Mesendoderm (in vitro differentiated cells): ENCODE measurements at regions not wholly inside any gene's neighbourhood (a gene's known extent, or its start where the extent isn't known, plus 50 kb on each side); places are given as distances from the start of the nearest gene placed in this dataset.
"Not testable (repeated sequence)": the region's sequence is repeated elsewhere in the genome, so short reads cannot be mapped to it uniquely, and the experiment has no call there.

Source experiments
- DNase-seq: peaks from one replicate; pipeline ENCODE4 v3.0.0; 2013
- H2AK5ac ChIP-seq: 2 replicates; pipeline ENCODE4 v1.6.1; 2013; ENCODE audit warnings: low read length, inconsistent platforms
- H2BK120ac ChIP-seq: 2 replicates; pipeline ENCODE4 v1.6.1; 2013; ENCODE audit warnings: low read depth, mild to moderate bottlenecking, low read length, moderate library complexity, mixed read lengths
- H2BK15ac ChIP-seq: replicated peaks from 2 replicates; pipeline ENCODE4 v1.6.1; 2013; ENCODE audit warnings: low read depth, mild to moderate bottlenecking, moderate library complexity
- H2BK5ac ChIP-seq: 2 replicates; pipeline ENCODE4 v1.6.1; 2013; ENCODE audit warnings: low read length, inconsistent platforms
- H3K18ac ChIP-seq: 2 replicates; pipeline ENCODE4 v1.6.1; 2013; ENCODE audit warnings: mild to moderate bottlenecking, low read length, mixed read lengths
- H3K23ac ChIP-seq: one replicate; pipeline ENCODE4 v1.6.1; 2013; ENCODE audit warnings: low read length
- H3K27ac ChIP-seq: 2 replicates; pipeline ENCODE4 v1.5.1; 2013; ENCODE audit warnings: low read depth, mild to moderate bottlenecking, inconsistent platforms, low read length, moderate library complexity
- H3K27me3 ChIP-seq: 2 replicates; pipeline ENCODE4 v1.6.1; 2013; ENCODE audit warnings: low read length, control low read depth, mild to moderate bottlenecking, inconsistent platforms; ENCODE audit not compliant: insufficient read depth, poor library complexity
- H3K36me3 ChIP-seq: 2 replicates; pipeline ENCODE4 v1.6.1; 2013; ENCODE audit warnings: low read length, inconsistent platforms; ENCODE audit not compliant: control insufficient read depth, insufficient read depth
- H3K4ac ChIP-seq: one replicate; pipeline ENCODE4 v1.6.1; 2013; ENCODE audit warnings: low read depth, mild to moderate bottlenecking, low read length, moderate library complexity
- H3K4me1 ChIP-seq: 2 replicates; pipeline ENCODE4 v1.6.1; 2013; ENCODE audit warnings: low read depth, low read length, inconsistent platforms; ENCODE audit not compliant: control insufficient read depth
- H3K4me2 ChIP-seq: 2 replicates; pipeline ENCODE4 v1.6.1; 2013; ENCODE audit warnings: low read length
- H3K4me3 ChIP-seq: 2 replicates; pipeline ENCODE4 v1.5.1; 2013; ENCODE audit warnings: mild to moderate bottlenecking, low read length
- H3K56ac ChIP-seq: one replicate; pipeline ENCODE4 v1.6.1; 2013; ENCODE audit warnings: low read length
- H3K79me1 ChIP-seq: 2 replicates; pipeline ENCODE4 v1.6.1; 2013; ENCODE audit warnings: low read length, inconsistent platforms
- H3K79me2 ChIP-seq: 2 replicates; pipeline ENCODE4 v1.6.1; 2013; ENCODE audit warnings: mild to moderate bottlenecking, low read length; ENCODE audit not compliant: control insufficient read depth, insufficient read depth
- H3K9ac ChIP-seq: 2 replicates; pipeline ENCODE4 v1.6.1; 2013; ENCODE audit warnings: low read length, inconsistent platforms
- H4K5ac ChIP-seq: one replicate; pipeline ENCODE4 v1.6.1; 2013; ENCODE audit warnings: low read length
- H4K8ac ChIP-seq: one replicate; pipeline ENCODE4 v1.6.1; 2013; ENCODE audit warnings: low read depth, mild to moderate bottlenecking, control low read depth, low read length, moderate library complexity
- WGBS: extraction: QIAGEN DNeasy Blood & Tissue Kit; methylation state at CpG from one replicate; pipeline ENCODE4 v1.1.7; 2013; ENCODE audit warnings: low lambda C conversion rate, missing lambda C conversion rate; ENCODE audit not compliant: insufficient coverage; ENCODE audit errors: extremely low coverage; 5-methylcytosine and 5-hydroxymethylcytosine counted together

DNA sequence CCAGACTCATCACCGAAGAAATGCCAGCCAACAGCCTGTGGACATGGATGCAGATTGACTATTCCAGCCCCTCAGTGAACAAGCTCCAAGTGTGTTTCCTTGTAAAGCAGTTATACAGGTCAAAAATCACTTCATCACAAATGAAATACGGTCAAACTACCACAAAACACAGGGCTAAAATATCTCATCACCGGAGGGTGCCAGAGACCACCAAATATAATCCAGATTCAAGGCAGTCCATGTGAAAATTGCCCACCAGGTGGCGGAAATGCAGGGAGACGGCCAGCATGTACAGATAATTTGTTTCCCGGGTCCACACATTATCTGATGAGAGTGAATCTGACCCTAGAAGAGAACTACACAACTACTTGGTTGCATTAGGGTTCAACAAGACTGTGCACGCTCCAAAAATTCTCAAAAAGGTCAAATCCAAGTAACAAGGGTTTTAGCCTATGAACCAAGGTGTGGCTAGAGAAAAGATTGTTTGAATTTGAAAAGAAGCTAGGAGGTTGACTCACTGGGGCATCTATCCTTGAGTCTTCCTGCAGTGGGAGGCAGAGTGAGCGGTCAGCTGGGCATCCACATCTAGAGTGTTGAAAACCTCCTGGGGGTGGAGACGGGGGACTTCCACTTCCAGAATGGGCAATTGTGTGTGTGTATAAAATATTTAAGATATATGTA, 71.7 kb downstream of the IGLL5 start:
- Histone ChIP-seq H3K36me3 (no peaks in the 10 kb centered on the region), H4K5ac (no peak overlapping the region), H3K79me1 (no peaks in the 10 kb centered on the region), H2BK120ac (no peak overlapping the region), H4K8ac (no peak overlapping the region), H3K4me1 (no peaks in the 10 kb centered on the region), H3K9ac (no peak overlapping the region), H2AK5ac (no peak overlapping the region), H3K56ac (no peak overlapping the region), H3K27ac (no peak overlapping the region), H3K27me3 (no peaks in the 10 kb centered on the region), H3K23ac (no peak overlapping the region), H3K79me2 (no peaks in the 10 kb centered on the region), H3K4me2 (no peak overlapping the region), H2BK5ac (no peak overlapping the region), H3K4ac (no peak overlapping the region), H3K18ac (no peak overlapping the region), H3K4me3 (no peak overlapping the region), H2BK15ac (no peak overlapping the region)
- DNase-seq, result peak; percentile 77
- WGBS, result no CpG with 5 or more reads among the region's 9 CpGs

DNA sequence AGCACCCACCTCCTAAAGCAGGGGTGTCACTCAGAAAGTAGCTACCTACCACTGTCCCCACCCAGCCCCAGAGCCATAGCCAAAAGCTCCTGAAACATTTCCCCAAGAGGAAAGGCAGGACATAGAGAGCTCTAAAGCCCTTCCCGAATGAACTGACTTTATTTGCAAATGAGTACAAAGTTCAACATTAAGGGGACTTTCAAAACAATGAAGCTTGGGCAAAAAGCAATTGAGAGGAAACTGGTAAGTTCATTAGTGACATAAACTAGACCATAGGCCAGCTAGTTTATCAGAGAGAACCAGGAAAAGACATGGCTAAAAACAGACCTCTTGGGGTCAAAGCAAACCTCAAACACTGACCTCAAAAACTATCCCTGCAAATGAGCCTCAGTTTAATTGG, 72.7 kb downstream of the IGLL5 start:
- H3K4ac ChIP-seq, result no peak overlapping the region
- no peak overlapping the region for H3K4me3 ChIP-seq
- H3K4me1 ChIP-seq, result no peaks in the 10 kb centered on the region
- peak overlapping the region; percentile 40 for H4K5ac ChIP-seq
- H3K18ac ChIP-seq, result no peak overlapping the region
- H2BK15ac ChIP-seq, result no peak overlapping the region
- H3K27ac ChIP-seq, result no peak overlapping the region
- H3K36me3 ChIP-seq, result no peaks in the 10 kb centered on the region
- H2BK120ac ChIP-seq, result no peak overlapping the region
- no peaks in the 10 kb centered on the region for H3K79me1 ChIP-seq
- H3K4me2 ChIP-seq, result no peak overlapping the region
- H4K8ac ChIP-seq, result no peak overlapping the region
- no peak overlapping the region for H2AK5ac ChIP-seq
- no peaks in the 10 kb centered on the region for H3K79me2 ChIP-seq
- no peak overlapping the region for H3K56ac ChIP-seq
- no peak overlapping the region for H3K23ac ChIP-seq
- no peak overlapping the region for H2BK5ac ChIP-seq
- DNase-seq, result no peak
- WGBS, result no CpG with 5 or more reads among the region's 1 CpG
- H3K27me3 ChIP-seq, result no peaks in the 10 kb centered on the region
- H3K9ac ChIP-seq, result no peak overlapping the region

DNA sequence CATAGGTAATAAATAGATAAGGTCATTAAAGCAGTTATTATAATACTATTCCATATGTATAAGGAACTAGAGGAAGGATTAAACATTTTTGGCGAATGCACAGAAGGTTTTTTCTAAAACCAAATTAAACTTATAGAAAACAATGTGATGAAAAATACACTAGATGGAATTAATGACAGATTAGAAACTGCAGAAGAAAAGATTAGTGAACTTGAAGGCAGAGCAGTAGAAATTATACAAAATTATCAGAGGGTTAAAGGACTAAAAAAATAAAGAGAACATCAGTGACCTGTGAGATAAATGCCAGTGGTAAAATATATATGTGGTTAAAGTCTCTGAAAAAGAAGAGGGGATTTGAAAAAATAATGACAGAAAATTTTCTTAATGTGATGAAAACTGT, 74.0 kb downstream of the IGLL5 start:
- no peak overlapping the region for H2BK15ac ChIP-seq
- no CpG with 5 or more reads among the region's 1 CpG for WGBS
- no peak overlapping the region for H3K18ac ChIP-seq

DNA sequence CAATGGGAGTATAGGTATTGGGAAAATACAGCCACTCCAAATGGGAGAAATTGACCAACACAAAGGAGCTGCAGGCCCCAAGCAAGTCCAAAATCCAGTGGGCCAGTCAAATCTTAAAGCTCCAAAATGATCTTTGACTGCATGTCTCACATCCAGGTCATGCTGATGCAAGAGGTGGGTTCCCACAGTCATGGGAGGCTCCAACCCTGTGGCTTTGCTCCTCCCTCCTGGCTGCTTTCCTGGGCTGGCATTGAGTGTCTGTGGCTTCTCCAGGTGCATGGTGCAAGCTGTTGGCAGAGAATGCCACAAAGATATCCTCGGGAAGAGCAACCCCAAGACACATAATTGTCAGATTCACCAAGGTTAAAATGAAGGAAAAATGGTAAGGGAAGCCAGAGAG, 80.8 kb downstream of the IGLL5 start:
- no peak overlapping the region for H3K27ac ChIP-seq
- H3K27me3 ChIP-seq, result no peaks in the 10 kb centered on the region
- H4K5ac ChIP-seq, result no peak overlapping the region
- no peak overlapping the region for H3K23ac ChIP-seq
- no peaks in the 10 kb centered on the region for H3K79me1 ChIP-seq
- H3K4me1 ChIP-seq, result no peaks in the 10 kb centered on the region
- DNase-seq, result no peak
- no peak overlapping the region for H3K4ac ChIP-seq
- no peak overlapping the region for H4K8ac ChIP-seq
- no peak overlapping the region for H3K9ac ChIP-seq
- WGBS, result no CpG with 5 or more reads among the region's 1 CpG
- H3K56ac ChIP-seq, result no peak overlapping the region
- no peak overlapping the region for H2BK15ac ChIP-seq
- H3K4me3 ChIP-seq, result no peak overlapping the region
- no peak overlapping the region for H2AK5ac ChIP-seq
- no peaks in the 10 kb centered on the region for H3K79me2 ChIP-seq
- H3K18ac ChIP-seq, result no peak overlapping the region
- no peak overlapping the region for H2BK120ac ChIP-seq
- H2BK5ac ChIP-seq, result no peak overlapping the region
- H3K36me3 ChIP-seq, result no peaks in the 10 kb centered on the region
- H3K4me2 ChIP-seq, result no peak overlapping the region

More for the DNA sequence above, 74.0 kb downstream of the IGLL5 start:
- Histone ChIP-seq H2BK120ac (no peak overlapping the region), H2AK5ac (no peak overlapping the region), H3K79me1 (no peaks in the 10 kb centered on the region), H3K79me2 (no peaks in the 10 kb centered on the region), H3K36me3 (no peaks in the 10 kb centered on the region), H3K23ac (no peak overlapping the region), H2BK5ac (no peak overlapping the region), H4K5ac (no peak overlapping the region), H4K8ac (no peak overlapping the region), H3K4me1 (no peaks in the 10 kb centered on the region), H3K4me3 (no peak overlapping the region), H3K9ac (no peak overlapping the region), H3K27me3 (no peaks in the 10 kb centered on the region), H3K4me2 (no peak overlapping the region), H3K27ac (no peak overlapping the region), H3K56ac (no peak overlapping the region), H3K4ac (no peak overlapping the region)
- DNase-seq, result no peak

DNA sequence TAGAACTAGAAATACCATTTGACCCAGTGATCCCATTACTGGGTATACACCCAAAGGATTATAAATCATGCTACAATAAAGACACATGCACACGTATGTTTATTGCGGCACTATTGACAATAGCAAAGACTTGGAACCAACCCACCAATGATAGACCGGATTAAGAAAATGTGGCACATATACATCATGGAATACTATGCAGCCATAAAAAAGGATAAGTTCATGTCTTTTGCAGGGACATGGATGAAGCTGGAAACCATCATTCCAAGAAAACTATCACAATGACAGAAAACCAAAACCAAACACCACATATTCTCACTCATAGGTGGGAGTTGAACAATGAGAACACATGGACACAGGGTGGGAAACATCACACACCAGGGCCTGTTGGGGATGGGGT, 85.0 kb downstream of the IGLL5 start:
- not testable (repeated sequence) for H3K56ac ChIP-seq, H4K5ac ChIP-seq, H3K4me3 ChIP-seq, H3K4me2 ChIP-seq, H3K79me1 ChIP-seq, H3K4ac ChIP-seq, H3K18ac ChIP-seq, H4K8ac ChIP-seq, DNase-seq, H2AK5ac ChIP-seq, H3K9ac ChIP-seq, H3K79me2 ChIP-seq, H2BK5ac ChIP-seq, H3K4me1 ChIP-seq, H3K23ac ChIP-seq, H3K36me3 ChIP-seq, H2BK15ac ChIP-seq, H3K27me3 ChIP-seq, H2BK120ac ChIP-seq, H3K27ac ChIP-seq
- no CpG with 5 or more reads among the region's 3 CpGs for WGBS

DNA sequence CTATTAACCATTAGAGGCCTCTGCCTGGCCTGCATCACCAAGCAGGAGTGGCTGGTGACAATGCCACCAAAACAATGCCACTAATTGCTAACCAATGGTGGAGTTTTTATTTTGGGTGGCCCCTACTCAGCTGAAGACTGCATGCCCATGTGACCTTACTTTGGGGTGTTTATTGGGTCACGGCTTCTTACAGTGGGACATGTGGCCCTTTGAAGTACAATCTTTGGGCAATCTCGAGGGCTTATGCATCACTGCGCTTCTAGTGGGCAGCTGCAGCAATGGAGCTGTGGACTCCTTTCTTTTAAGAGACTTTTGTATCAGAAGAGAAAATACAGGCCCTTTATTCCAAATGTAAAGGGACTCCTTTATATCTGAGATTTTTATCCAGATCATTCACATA, 85.7 kb downstream of the IGLL5 start:
- WGBS, result no CpG with 5 or more reads among the region's 3 CpGs
- Histone ChIP-seq H3K23ac (no peak overlapping the region), H3K4ac (no peak overlapping the region), H3K4me2 (no peak overlapping the region), H3K27me3 (no peaks in the 10 kb centered on the region), H3K9ac (no peak overlapping the region), H2BK15ac (no peak overlapping the region), H2BK5ac (no peak overlapping the region), H3K36me3 (no peaks in the 10 kb centered on the region), H3K4me1 (no peaks in the 10 kb centered on the region), H3K18ac (no peak overlapping the region), H3K79me2 (no peaks in the 10 kb centered on the region), H2BK120ac (no peak overlapping the region), H4K8ac (no peak overlapping the region), H3K4me3 (no peak overlapping the region), H3K79me1 (no peaks in the 10 kb centered on the region), H3K27ac (no peak overlapping the region), H4K5ac (no peak overlapping the region), H3K56ac (no peak overlapping the region), H2AK5ac (no peak overlapping the region)
- no peak for DNase-seq
